D341Med (cell line): ENCODE measurements at regions not wholly inside any gene's neighbourhood (a gene's known extent, or its start where the extent isn't known, plus 50 kb on each side); places are given as distances from the start of the nearest gene placed in this dataset.

Experiments used
- DNase-seq: peaks from one replicate; pipeline ENCODE4 v3.0.0; 2012; ENCODE audit warnings: low spot score

DNA sequence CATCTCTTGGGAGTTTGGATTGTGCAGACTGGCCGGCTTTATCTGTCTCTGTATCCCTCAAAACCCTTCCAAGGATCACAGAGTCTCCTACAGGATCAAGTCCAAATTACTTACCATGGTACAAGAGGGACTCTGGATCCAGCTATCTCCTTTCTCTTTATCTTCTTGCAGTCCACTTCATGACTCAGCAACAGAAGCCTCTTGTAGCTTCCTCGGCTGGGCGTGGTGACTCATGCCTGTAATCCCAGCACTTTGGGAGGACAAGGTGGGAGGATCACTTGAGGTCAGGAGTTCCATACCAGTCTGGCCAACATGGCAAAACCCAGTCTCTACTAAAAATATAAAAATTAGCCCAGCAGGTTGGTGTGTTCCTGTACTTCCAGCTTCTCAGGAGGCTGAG is 189.7 kb downstream of the BCAT1 start:
- DNase-seq, result no peak

DNA sequence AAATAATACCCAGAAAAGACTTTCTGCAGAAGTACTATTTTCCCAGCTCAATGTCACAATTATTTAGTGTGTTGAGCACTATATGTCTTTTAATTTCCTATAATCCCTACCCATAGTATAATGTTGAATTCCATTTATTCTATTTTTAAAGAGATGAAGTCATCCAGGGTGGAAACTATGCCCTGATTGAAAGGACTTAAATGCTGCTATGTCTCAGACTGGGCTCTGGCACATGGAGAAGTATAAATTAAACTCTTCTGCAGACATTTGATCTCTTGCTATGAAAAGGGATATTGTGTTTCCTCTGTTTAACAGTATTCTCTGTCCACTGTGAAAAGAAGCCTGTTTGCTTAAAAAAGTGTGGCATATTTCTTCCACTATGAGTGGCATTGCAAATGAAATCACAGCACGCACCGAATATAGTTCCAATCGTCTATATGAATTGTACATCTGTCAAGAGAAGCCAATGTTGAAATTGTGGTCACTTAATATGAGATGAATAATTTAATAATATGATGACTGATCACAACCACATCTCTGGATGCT is 192.3 kb downstream of the BCAT1 start:
- no peak for DNase-seq

DNA sequence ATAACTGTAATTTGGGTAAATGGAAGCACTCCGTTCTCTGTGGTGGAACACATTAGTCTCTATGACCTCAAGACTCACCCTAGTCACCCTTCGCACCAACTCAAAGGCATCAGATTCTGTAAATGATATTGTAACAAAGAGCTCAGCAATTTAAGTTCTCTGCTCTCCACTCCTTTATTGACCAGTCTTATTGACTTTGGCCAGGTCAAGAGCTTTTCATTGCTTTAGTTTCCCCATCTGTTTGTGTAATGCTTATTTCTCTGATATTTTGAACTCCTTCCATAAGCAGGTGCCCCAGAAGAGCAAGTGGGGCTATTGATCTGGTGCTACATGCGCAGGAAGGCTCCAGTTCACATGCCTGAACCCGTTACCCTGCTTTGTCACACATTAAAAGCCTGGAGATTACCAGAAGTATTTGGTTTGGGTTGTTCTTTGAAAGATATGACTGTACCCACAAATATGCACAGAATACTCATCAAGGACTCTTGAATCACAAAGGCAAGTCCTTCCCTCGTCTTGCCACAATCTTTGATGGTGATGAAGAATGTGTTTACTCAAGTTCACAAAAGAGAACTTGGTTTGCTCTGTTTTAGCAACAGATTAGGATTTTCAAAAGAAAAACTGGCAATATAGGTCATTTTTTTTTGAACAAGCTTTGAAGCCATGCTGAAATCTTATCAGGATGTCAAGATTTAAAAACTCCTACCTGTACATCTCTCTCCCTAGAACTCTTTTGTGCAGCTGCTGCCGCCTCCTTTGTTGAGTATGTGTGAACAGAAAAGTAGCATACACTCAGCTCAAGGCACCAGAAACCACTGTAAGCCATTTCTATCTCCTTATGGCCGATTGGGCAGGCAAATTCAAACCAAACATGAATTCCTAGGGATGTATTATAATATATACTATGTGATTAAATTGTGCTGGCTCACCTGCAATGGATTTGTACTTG is 193.9 kb downstream of the BCAT1 start:
- DNase-seq, result no peak

DNA sequence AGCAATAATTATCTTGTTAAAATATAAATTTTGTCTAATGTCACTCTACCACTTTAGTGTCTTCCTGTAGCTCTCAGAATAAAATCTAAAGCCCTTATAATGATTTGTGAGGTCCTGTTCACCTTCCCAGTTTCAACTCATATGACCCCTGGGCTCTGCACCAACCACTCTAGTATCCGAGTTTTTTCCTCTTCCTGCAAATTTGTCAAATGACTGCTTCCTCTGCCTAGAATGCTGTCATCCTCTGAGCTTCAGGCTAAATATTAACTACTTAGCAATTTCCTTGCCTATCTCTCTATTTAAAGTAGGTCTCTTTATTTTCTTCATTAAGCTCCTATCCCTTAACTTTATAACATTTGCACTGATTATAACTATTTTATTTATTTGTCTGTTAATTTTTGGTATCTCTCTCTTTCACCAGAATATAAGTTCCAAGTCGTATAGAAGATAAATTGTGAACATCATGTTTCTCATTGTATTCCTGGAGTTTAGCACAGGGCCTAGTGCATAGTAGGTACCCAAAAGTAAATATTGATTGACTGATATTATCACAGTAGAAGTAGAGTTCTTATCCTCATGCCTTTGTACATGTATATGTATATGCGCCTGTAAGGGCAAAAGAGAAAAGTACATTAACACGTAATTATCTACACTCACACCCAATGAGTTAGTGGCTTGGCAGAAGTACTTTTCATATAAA is 196.0 kb downstream of the BCAT1 start:
- no peak for DNase-seq

DNA sequence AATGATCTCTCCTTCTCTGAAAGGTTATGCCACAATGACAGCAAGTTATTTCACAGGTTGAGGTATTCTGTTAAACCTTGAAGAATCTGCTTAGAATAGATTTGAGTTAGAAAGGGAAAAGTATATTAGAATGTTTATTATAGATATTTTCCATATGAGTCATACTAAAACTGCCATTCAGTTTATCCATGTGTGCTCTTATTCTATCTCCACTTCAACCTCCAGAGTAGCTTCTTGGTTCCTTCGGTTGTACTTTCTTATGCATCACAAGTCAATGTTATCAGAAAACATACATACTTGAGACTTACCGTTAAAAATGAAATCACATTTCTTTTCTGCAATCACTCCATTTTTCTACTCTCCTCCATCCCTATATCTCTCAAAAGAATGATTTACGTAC is 197.7 kb downstream of the BCAT1 start:
- no peak for DNase-seq

DNA sequence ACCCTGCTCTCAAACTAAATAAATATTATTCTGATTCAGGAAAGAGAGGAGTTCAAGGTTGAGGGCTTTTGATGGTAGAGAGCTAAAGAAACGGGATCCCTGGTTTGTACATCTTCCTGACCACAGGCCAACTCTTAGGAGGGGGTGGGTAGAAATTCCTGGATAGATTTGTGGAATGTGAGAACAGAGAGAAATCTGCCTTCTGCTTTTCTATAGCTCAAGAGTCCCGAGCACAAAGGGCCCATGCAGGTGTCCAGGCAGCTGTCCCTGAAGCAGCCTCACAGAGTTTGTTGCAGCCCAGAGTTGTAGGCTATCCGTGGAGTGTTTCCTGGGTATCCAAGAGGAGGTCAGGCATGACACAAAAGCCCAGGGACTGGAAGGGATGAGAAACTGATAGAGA is 198.6 kb downstream of the BCAT1 start:
- no peak for DNase-seq

DNA sequence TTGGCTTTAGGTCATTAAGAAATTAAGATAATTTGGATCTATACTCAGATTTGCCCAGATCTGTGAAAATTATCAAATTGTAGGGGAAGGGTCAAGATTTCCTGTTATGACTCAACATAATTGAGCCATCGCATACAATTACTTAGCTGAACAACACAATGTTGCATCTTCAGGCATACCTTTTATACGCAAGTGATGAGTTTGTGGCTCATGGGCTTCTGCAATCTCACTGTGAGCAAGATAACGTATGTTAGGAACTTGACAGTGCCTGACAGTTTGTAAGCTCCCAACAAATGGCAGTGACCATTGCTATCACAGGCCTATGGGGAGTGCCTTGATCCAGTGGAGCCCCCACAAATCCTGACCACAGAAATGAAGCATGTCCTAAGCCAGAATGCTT is 199.7 kb downstream of the BCAT1 start:
- DNase-seq, result no peak

DNA sequence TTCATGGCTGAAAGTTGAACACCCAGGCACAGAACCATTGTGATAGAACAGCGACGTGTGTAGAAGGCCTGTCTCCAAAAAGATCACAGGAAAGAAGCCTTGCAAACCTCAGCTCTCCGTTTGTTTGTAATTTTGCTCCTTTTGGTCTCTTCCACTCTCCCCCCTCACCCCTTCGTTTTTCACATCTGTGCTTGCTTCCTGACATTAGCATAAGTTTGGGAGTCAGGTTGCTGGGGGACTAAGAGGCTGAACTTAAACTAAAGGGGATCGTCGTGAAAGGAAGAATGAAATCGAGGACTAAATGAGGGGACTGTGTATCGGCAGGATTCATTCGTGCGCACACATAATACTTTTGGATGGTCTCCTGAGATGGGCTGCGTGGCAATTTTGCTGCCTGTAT is 200.6 kb downstream of the BCAT1 start:
- no peak for DNase-seq

DNA sequence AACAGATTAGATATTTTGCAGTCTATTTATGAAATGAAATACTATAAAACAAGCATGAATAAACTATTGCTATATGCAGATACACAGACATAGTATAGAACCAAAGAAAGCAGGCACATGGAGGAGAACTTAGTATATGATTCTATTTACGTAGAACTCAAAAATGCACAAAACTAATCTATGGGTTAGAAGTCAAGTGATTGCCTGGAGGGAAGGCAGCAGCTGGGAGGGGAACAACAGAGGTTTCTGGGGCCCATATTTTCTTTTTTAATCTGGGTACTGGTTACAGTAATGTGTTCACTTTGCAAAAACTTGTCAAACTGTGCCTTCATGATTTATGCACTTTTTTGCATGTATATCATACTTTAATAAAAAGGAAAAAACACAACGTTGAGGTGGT is 202.0 kb downstream of the BCAT1 start:
- no peak for DNase-seq

DNA sequence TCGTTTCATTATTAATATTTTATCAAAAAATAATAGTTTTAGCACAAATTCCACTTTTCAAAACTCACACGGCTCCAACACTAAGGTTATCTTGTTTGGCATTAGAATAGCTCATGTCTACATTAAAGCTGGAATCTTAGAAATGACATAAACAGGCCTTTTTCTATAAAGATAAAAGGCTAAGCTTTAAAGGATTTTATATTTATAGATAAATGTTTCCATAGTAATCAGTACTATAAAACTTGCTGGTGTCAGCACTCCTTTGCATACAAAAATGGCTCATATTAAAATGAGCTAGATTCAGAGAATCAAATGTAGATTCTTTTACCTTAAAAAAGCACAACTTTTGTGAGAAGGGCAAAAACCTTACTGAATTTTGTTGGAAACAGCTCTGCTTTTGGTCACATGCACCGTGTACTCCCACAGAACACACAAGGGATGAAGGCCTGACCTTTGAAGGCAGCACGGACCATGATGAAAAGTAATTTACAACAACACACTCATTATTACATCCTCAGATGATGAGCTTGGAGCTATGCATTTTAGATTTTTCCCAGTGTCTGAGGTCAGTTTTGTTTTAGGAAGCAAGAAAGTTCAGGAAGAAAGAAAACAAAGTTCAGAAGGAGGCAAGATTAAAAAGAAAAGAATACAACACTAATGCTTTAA is 202.8 kb downstream of the BCAT1 start:
- DNase-seq, result no peak

DNA sequence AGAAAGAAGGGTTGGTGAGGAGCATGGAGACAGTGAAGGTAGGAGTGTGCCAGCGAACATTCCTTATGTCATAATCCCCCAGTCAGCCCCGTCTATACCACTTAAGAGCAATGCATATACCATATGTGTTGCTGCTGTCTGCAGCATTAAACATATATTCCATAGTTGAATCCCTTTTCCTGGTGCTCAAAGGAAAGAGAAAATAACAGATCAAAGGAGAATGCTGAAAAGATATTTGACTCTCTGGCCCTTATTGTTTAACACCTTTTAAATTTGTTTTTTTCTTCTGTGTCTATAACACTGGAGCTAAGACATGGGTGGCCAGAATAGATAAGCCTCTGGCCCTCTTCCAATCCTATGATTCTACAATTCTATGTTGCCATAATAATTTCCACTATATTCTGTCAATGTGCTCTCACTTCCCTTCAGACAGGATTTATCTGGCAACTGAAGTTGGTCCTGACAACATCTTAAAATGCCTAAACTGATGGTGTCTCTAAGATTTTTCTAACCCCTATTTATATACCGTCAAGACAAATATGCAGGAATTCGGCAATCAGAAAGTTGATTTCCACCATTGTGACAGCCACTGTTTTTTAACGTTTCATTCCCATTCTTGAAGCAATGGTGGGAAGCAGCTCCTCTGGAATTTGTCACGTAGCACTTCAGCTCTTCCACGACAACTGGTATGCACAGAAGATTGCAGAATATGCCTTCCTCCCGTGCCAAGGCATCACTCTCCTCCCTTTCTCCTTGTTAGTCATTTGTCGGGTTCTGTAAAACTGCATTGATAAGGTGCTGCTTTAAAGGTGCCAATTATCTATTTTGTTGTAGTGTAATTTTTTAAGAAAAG is 204.7 kb downstream of the BCAT1 start:
- DNase-seq, result no peak

DNA sequence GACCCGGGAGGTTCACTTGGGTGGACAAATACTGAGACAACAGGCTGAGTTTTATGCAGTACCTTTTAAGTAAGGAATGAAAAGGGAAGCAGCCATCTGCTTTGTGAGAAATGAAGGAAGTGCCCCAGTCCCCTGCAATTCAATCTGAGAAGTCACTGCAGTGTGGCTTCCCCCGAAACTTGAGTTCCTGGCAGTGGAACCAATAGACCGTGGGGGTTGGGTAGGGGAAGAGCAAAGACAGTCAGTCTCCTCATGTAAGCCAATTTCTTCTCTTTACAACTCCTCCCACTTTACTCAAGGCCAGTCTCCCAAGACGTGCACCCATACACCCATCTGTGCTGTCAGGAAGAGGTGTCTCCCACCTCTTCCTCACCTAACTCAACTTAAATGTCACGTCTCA is 206.5 kb downstream of the BCAT1 start:
- no peak for DNase-seq

DNA sequence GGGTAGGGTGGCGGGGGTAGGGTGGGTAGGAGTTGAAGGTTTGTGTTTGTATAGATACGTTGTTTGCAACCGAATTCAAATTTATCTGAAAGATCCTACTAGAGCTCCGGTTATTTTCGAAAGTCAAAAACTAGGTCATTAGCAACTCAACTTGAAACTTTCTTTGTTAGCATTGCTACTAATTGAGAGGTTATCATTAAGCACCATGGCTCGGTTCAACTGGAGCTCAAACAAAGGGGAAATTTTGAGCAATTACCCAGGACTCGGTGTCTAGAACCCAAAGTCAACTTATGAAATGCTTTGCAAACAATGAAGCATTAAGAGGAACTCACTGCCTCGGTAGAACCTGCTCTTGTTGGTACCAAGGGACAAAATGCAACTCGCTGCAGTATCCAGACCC is 207.7 kb downstream of the BCAT1 start:
- DNase-seq, result no peak

DNA sequence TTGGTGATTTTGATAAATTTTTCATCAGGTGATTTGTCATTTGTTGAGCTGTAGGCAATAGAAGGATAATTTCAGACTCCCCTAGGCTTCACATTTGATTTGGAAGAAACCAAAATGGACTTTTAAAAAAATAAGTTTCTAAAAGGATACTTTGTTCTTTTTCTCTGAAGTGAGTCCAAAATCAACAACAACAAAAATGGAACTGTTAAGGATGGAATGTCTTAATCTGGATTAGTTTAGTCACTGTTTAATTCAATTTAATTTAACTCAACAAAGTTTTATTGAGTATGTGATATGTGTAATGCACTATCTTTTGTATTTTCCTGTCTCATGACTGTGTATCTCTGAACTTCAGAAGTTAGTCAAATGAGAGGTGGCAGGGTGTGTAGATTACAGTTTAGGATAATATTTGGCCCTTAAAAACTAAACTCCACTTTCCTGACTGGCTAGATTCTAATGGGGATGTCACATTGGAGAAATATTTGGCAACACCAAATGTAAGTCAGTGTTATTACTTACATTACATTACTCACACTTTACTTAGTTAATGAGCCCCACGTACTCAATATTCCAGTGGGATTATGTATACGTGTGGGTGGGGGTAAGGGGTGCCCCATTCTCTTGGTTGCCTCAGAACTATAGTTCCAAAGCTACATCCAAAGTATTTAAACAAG is 209.7 kb downstream of the BCAT1 start:
- DNase-seq, result no peak

DNA sequence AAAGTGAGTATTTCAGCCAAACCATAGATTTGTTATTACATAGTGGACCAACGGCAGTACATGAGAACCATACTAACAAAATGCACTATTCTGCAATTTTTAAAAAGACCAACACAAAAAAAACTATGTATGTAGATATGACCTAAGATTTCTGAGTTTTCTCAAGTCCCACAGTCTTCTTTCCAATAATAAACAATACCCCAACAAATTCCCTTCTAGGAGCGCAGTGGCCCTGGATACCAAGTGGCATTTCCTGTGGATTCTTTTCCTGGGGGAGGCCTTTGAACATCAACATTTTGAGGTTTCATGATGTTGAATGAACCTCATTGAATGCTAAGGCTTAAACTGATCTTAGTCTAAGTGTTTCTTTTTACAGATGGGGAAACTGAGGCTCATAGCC is 210.5 kb downstream of the BCAT1 start:
- DNase-seq, result no peak

DNA sequence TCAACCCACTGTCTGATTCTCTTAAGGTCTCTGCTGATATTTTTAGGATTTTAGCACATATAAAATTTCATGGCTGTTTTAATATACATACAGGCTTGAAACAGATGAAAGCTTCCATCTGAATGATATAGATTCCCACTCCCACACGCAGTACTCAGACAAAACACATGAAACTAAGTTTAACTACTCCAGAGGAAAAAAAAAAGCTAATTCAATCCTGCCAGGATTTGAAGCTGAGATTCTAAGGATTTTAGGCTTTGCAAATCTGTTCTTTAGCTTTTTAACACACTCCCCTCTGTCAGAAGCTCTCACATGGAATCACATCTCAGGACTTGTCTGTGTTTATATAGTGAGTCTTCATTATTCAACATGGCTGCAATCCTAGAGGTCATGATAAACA is 217.3 kb downstream of the BCAT1 start:
- no peak for DNase-seq

DNA sequence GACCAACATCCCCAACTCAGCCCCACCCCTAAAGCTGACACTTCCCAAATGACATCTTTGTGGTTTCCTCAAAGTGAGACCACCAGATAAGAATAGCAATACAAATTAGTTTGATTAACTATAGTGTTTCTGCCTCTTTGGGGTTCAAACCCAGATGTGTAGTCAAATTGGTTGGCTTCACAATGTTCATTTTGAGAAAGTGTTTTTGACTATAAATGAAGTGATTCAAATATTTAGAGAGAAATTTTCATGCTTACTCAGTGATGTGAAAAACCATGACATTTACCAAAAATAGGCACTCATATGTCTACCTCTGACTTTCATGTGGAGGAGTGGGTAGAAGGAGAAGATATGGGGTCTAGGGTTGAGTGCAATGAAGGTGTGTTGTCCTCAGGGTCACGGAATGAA is 218.4 kb downstream of the BCAT1 start:
- no peak for DNase-seq

DNA sequence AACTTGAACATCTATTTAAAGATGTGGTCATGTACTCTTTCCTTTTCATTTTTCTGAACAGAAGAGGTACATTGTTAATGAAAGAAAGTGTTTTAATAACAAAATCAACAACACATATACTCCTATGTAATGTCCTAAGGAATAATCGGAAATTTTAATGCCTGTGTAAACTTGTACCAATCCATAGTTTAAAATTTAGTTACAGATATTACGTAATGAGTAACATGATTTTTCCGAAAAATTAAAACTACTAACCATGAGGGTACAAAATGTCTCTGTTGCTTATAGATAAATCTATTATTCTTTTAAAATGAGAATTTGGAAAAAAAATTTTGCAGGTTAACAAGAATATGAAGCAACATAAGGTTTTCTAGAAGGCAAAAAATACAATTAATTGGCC is 220.1 kb downstream of the BCAT1 start:
- no peak for DNase-seq

DNA sequence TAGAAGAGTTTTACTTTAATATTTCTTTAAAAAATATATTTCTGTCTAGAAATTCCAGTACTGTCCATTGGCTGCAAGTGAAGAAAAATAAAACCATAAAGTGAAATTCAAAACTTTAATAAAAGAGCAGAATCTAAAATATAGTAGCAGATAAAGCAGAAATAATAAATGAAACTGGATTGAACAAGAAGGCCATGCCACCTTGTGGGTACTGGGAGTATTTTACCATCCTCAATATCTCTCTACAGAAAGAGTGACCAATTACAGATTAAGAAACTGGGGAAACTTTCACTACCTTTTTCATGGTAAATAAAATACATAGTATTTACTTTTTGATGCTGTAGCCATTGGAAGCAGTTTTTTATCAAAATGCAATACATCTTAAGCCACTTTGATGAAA is 220.5 kb downstream of the BCAT1 start:
- no peak for DNase-seq

DNA sequence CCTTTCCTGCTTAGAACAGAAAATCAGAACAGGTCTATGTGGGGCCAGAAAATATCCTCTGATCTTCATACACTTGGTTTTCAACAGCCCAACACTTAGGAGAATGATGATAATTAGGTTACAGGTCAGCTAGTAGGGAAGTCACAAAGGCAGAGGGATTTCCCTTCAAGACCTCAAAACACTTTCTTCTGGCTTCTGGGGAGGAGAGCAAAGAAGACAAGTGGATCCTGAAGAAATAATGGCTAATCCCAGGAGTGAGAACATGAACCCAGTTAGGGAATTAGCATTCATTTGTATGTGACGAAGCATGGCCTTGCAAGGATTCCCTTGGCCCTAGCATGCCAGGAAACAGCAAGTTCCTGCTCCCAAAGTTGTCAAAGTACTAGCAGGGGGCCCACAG is 223.3 kb downstream of the BCAT1 start:
- no peak for DNase-seq

DNA sequence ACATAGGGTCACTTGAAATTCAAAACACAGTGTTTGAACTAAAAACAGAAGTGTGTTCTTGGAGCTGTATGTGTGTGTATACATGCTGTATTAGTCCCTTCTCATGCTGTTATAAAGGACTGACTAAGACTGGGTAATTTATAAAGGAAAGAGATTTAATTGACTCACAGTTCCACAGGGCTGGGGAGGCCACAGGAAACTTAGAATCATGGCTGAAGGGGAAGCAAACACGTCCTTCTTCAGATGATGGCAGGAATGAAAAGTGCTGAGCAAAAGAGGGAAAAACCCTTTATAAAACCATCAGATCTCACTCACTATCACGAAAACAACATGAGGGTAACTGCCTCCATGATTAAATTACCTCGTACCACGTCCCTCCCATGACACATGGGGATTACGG is 224.1 kb downstream of the BCAT1 start:
- DNase-seq, result no peak
